BLaER1 treated with 17β-estradiol and CSF1 and Interleukin-3, amounts not matched to agents 10 nM and 100 nM (cell line): ENCODE measurements at regions not wholly inside any gene's neighbourhood (a gene's known extent, or its start where the extent isn't known, plus 50 kb on each side); places are given as distances from the start of the nearest gene placed in this dataset.

Experiments used
- H3K27ac ChIP-seq, 11 experiments: shearing (Covaris generic); formaldehyde crosslinking; 2 replicates each; pipeline ENCODE4 v1.8.1; 2022
- H3K27me3 ChIP-seq, 11 experiments: shearing (Covaris generic); formaldehyde crosslinking; 2 replicates each; pipeline ENCODE4 v1.8.1; 2022
- H3K36me3 ChIP-seq, 11 experiments: shearing (Covaris generic); formaldehyde crosslinking; 2 replicates each; pipeline ENCODE4 v1.8.1; 2022
- H3K4me1 ChIP-seq, 10 experiments: shearing (Covaris generic); formaldehyde crosslinking; 2 replicates each; pipeline ENCODE4 v1.8.1; 2022
- H3K4me2 ChIP-seq, 11 experiments: shearing (Covaris generic); formaldehyde crosslinking; 2 replicates each; pipeline ENCODE4 v1.8.1; 2022
- H3K4me3 ChIP-seq, 10 experiments: shearing (Covaris generic); formaldehyde crosslinking; 2 replicates each; pipeline ENCODE4 v1.8.1; 2022
- H3K9ac ChIP-seq, 11 experiments: shearing (Covaris generic); formaldehyde crosslinking; 2 replicates each; pipeline ENCODE4 v1.8.1; 2022
- H3K9me3 ChIP-seq, 11 experiments: shearing (Covaris generic); formaldehyde crosslinking; replicated peaks in 1 of 11; 2 replicates each; pipeline ENCODE4 v1.8.1; 2022
- H4K20me1 ChIP-seq, 11 experiments: shearing (Covaris generic); formaldehyde crosslinking; 2 replicates each; pipeline ENCODE4 v1.8.1; 2022
- Cebpa-rat ChIP-seq, 11 experiments: shearing (Covaris generic); IDR thresholded peaks; 2 replicates each; pipeline ENCODE4 v1.8.1; 2022

- Histone ChIP-seq H3K9ac (0 out of 22 replicates have a peak overlapping the region, but pooled peaks of 2 of the 11 experiments have one; percentile 14 to 26), H3K9me3 (no peaks in the 10 kb centered on the region), H3K4me3 (no peak overlapping the region), H3K4me2 (peak overlapping the region; percentile 5 to 82 (median 58); a peak in 18 of 22 replicates), H3K4me1 (peaks cover 25 to 74% (median 55%) of the 10 kb centered on the region in 10 experiments), H3K27me3 (peaks cover 0 to 13% (median 0%) of the 10 kb centered on the region in 11 experiments; a peak in 2 of 22 replicates), H3K36me3 (no peaks in the 10 kb centered on the region), H3K27ac (peak overlapping the region in 3 of 11 experiments; percentile 2 to 75 (median 68); a peak in 5 of 22 replicates), H4K20me1 (no peaks in the 10 kb centered on the region)
- no peak for TF ChIP-seq Cebpa-rat (IDR thresholded peaks at IDR 0.05)
Measured at GRCh38 chr3:18745472-18745871, 320.3 kb upstream of the SATB1 start.

- Histone ChIP-seq H3K9me3 (no peaks in the 10 kb centered on the region), H3K4me2 (peak overlapping the region in 3 of 11 experiments; percentile 66 to 82 (median 81); a peak in 7 of 22 replicates), H3K4me3 (no peak overlapping the region), H3K9ac (no peak overlapping the region), H3K4me1 (peaks cover 32 to 84% (median 65%) of the 10 kb centered on the region in 10 experiments), H3K36me3 (no peaks in the 10 kb centered on the region), H3K27ac (no peak overlapping the region), H4K20me1 (no peaks in the 10 kb centered on the region), H3K27me3 (peaks cover 0 to 13% (median 0%) of the 10 kb centered on the region in 11 experiments; a peak in 2 of 22 replicates)
- no peak for TF ChIP-seq Cebpa-rat (IDR thresholded peaks at IDR 0.05)
Measured at GRCh38 chr3:18744472-18744871, 319.3 kb upstream of the SATB1 start.

GRCh38 chr3:18743761-18744160, 318.6 kb upstream of the SATB1 start:
- no peaks in the 10 kb centered on the region for H4K20me1 ChIP-seq
- peaks cover 0 to 13% (median 0%) of the 10 kb centered on the region in 11 experiments; a peak in 2 of 22 replicates for H3K27me3 ChIP-seq
- no peak for TF ChIP-seq Cebpa-rat (IDR thresholded peaks at IDR 0.05)
- peaks cover 32 to 91% (median 66%) of the 10 kb centered on the region in 10 experiments for H3K4me1 ChIP-seq
- H3K4me2 ChIP-seq: peak overlapping the region in 6 of 11 experiments; percentile 6 to 82 (median 20); a peak in 9 of 22 replicates
- no peak overlapping the region for H3K27ac ChIP-seq
- H3K9me3 ChIP-seq: no peaks in the 10 kb centered on the region
- no peak overlapping the region for H3K4me3 ChIP-seq
- no peaks in the 10 kb centered on the region for H3K36me3 ChIP-seq
- H3K9ac ChIP-seq: no peak overlapping the region

DNA sequence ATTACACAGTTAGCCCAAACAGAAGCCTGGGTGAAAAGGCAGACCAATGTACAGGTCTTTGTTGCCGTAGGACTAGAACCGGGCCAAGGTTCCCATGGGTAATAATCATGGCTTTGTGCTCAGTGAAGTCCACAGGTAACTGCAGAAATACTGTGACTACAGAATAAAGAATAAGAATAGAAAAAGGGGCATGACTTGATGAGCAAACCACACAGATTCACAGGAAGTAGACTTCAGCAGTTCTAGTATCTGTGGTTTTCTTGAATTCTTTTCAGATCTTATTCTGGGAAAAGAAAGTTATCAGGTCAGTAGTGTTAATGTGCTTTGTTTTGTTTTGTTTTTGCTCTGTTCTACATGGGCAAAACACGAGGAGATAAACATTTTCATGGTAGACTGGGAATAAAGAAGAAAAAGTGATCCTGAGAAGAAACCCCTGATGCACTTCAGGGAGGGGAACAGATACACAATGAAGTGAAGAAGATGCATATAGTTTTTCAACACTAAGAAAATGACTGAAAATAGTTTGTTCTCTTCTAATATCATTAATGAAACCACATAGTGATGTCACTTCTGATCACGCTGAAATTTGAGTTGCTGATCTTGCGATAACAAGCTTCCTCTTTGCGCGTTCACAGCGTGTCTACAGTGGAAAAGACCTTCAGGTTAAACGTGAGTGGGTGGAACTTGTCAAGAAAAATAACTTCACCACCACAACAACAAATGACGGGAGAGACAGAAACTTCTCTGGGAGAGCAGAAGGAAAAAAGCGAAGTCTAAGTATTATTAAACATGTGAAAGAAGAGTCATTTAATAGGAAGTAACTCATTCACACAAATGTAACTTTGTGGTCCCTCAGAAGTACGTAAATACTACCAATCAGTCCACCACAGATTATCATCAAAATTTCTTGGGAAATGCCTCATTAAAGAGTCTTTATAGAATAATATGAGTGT, 315.8 kb upstream of the SATB1 start:
- H3K27ac ChIP-seq: peak overlapping the region; percentile 48 to 88 (median 67)
- H3K9ac ChIP-seq: peak overlapping the region; percentile 5 to 71 (median 54); a peak in 19 of 22 replicates
- H3K9me3 ChIP-seq: no peaks in the 10 kb centered on the region
- no peak for TF ChIP-seq Cebpa-rat (IDR thresholded peaks at IDR 0.05)
- H4K20me1 ChIP-seq: no peaks in the 10 kb centered on the region
- peaks cover 0 to 13% (median 0%) of the 10 kb centered on the region in 11 experiments; a peak in 2 of 22 replicates for H3K27me3 ChIP-seq
- peak overlapping the region; percentile 32 to 53 (median 44); a peak in 18 of 20 replicates for H3K4me3 ChIP-seq
- H3K36me3 ChIP-seq: no peaks in the 10 kb centered on the region
- H3K4me1 ChIP-seq: peaks cover 32 to 94% (median 57%) of the 10 kb centered on the region in 10 experiments
- H3K4me2 ChIP-seq: peak overlapping the region; percentile 75 to 90 (median 85)

DNA sequence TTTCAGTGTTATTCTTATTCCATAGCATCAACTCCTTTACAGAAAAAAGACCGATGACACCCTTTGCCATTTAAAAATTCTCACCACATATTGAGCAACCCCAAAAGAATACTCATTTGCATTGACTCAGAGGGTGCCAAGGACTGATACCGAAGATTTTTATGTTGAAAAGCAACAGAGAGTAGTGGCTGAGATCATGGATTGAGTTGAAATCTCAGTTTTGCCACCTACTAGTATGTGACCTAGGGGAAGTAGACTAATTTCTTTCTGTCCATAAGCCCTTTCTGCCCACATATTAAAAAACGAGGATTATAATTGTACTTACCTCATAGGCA, 313.9 kb upstream of the SATB1 start:
- H3K4me1 ChIP-seq: peaks cover 32 to 75% (median 43%) of the 10 kb centered on the region in 10 experiments
- no peaks in the 10 kb centered on the region for H4K20me1 ChIP-seq
- no peaks in the 10 kb centered on the region for H3K36me3 ChIP-seq
- H3K9ac ChIP-seq: no peak overlapping the region
- peak overlapping the region in 8 of 11 experiments; percentile 7 to 88 (median 84); a peak in 12 of 22 replicates for H3K4me2 ChIP-seq
- no peak for TF ChIP-seq Cebpa-rat (IDR thresholded peaks at IDR 0.05)
- peaks cover 0 to 11% (median 0%) of the 10 kb centered on the region in 11 experiments; a peak in 2 of 22 replicates for H3K27me3 ChIP-seq
- no peak overlapping the region for H3K4me3 ChIP-seq
- H3K9me3 ChIP-seq: no peaks in the 10 kb centered on the region
- H3K27ac ChIP-seq: peak overlapping the region in 1 of 11 experiments; percentile 11; a peak in 1 of 22 replicates

DNA sequence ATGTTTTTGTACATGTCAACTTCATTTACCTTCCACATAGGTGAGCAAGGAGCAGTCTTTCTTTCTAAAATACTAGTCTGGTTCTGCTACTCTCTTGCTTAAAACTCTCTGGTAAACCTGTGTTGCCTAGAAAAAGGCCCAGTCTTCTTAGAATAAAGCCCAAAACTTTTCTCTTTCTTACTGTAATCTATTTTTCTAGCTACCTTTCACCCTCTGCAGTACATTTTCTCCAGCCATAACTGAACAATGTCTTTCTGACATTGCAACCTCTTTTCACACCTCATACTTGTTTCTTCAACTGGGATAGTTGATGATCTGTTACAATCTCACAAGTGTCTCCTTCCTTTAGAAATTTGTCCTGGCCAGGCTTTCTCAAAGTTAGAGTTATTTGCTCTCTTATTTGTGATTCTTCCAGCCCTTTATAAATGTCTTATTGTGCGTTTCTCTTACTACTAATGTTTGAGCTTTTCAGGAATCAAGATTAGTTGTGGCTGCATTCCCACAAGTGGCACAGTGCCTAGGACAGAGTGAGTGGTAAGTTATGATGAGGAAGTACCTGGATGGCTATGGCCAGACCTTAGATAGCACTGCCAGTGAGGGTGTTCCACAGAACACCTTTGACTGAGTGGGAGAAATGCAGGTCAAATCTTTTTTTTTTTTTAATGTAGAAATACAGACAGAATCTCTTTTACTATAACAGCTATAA, 313.4 kb upstream of the SATB1 start:
- TF ChIP-seq Cebpa-rat (IDR thresholded peaks at IDR 0.05): no peak
- peak overlapping the region in 7 of 11 experiments; percentile 7 to 88 (median 83); a peak in 10 of 22 replicates for H3K4me2 ChIP-seq
- H3K36me3 ChIP-seq: no peaks in the 10 kb centered on the region
- peaks cover 32 to 70% (median 40%) of the 10 kb centered on the region in 10 experiments for H3K4me1 ChIP-seq
- H3K9ac ChIP-seq: no peak overlapping the region
- no peaks in the 10 kb centered on the region for H3K9me3 ChIP-seq
- no peaks in the 10 kb centered on the region for H4K20me1 ChIP-seq
- H3K27ac ChIP-seq: no peak overlapping the region
- H3K4me3 ChIP-seq: no peak overlapping the region
- peaks cover 0 to 7% (median 0%) of the 10 kb centered on the region in 11 experiments; a peak in 2 of 22 replicates for H3K27me3 ChIP-seq

DNA sequence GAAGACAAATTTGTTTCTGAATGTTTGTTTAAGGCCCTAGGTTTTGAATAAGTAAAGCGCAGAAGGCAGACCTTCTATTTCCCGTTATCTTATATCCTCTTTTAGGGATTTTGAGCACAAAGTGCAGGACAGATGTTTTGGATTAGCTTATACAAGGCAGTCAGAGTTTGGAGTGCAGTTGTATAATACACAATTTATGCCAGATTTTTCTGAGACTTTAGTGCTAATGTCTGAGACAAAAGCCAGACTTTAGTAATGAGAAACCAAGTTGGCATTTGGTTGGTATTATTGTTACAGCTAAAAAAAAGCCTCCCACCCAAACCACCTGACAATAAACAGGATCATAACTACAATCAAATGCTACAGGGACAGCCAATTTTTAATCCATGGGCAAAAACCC, 309.9 kb upstream of the SATB1 start:
- H3K4me3 ChIP-seq: no peak overlapping the region
- H3K36me3 ChIP-seq: no peaks in the 10 kb centered on the region
- no peak overlapping the region for H3K27ac ChIP-seq
- no peak overlapping the region for H3K4me2 ChIP-seq
- no peak overlapping the region for H3K9ac ChIP-seq
- TF ChIP-seq Cebpa-rat (IDR thresholded peaks at IDR 0.05): no peak
- H3K9me3 ChIP-seq: no peaks in the 10 kb centered on the region
- H3K27me3 ChIP-seq: peaks cover 0 to 3% (median 0%) of the 10 kb centered on the region in 11 experiments; a peak in 1 of 22 replicates
- H4K20me1 ChIP-seq: no peaks in the 10 kb centered on the region
- H3K4me1 ChIP-seq: peaks cover 3 to 59% (median 28%) of the 10 kb centered on the region in 10 experiments

DNA sequence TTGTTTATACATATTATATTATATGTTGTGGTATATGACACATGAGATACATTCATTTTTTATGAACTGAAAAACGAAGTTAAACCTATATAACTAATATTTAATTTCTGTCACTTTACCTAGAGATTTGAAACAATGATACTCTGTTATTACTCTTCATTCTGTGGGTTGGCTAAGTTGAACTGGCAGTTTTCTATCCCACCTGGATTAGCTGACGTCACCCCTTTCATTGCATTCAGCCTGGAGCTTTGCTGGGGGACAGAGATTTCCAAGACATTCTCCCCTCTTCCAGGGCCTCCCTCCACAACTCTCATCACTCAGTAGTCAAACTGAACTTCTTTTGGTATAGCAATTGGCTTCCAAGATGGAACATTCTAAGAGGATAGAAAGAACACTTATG, 309.2 kb upstream of the SATB1 start:
- no peak for TF ChIP-seq Cebpa-rat (IDR thresholded peaks at IDR 0.05)
- no peak overlapping the region for H3K27ac ChIP-seq
- no peak overlapping the region for H3K9ac ChIP-seq
- H3K4me2 ChIP-seq: no peak overlapping the region
- H4K20me1 ChIP-seq: no peaks in the 10 kb centered on the region
- H3K27me3 ChIP-seq: peaks cover 0 to 3% (median 0%) of the 10 kb centered on the region in 11 experiments; a peak in 1 of 22 replicates
- H3K4me3 ChIP-seq: no peak overlapping the region
- H3K9me3 ChIP-seq: no peaks in the 10 kb centered on the region
- no peaks in the 10 kb centered on the region for H3K36me3 ChIP-seq
- peaks cover 0 to 59% (median 28%) of the 10 kb centered on the region in 10 experiments; a peak in 17 of 20 replicates for H3K4me1 ChIP-seq
